ENCODE measurements at regions not wholly inside any gene's neighbourhood (a gene's known extent, or its start where the extent isn't known, plus 50 kb on each side); places are given as distances from the start of the nearest gene placed in this dataset.

GRCh38 chr20:40192081-40192480, 497.0 kb downstream of the MAFB start:
- Histone ChIP-seq H4K91ac (replicated peaks; ENCODE audit: insufficient read length, low read length) (no peak overlapping the region), H3K4me2 (ENCODE audit: insufficient read depth in 1 of 2, low read depth in 2 of 2, low read length in 2 of 2) (no peak overlapping the region), H2BK20ac (ENCODE audit: low read length) (no peak overlapping the region), H4K5ac (ENCODE audit: insufficient read length, low read depth, low read length) (no peak overlapping the region), H3K23ac (ENCODE audit: insufficient read length) (no peak overlapping the region), H3K79me2 (ENCODE audit: control insufficient read depth in 1 of 2, insufficient read depth in 2 of 2, low read length in 2 of 2) (no peaks in the 10 kb centered on the region), H3K4me1 (replicated peaks in 1 of 4; ENCODE audit: control insufficient read depth in 3 of 4, insufficient read depth in 4 of 4, low read length in 3 of 4) (no peaks in the 10 kb centered on the region), H3K79me1 (ENCODE audit: low read depth, low read length) (no peaks in the 10 kb centered on the region), H3K4me3 (ENCODE audit: extremely low read depth in 1 of 4, insufficient read depth in 2 of 4, low read depth in 3 of 4, low read length in 4 of 4) (no peak overlapping the region), H2BK120ac (replicated peaks; ENCODE audit: low read depth, low read length) (no peak overlapping the region), H2AK5ac (ENCODE audit: low read depth, low read length) (no peak overlapping the region), H3K18ac (ENCODE audit: extremely low read depth, low read length) (no peak overlapping the region), H3K9me3 (ENCODE audit: insufficient read depth in 2 of 2, low read depth in 1 of 2, low read length in 1 of 2) (no peaks in the 10 kb centered on the region), H4K8ac (ENCODE audit: extremely low read depth, insufficient read depth, low read length) (no peak overlapping the region), H3K23me2 (ENCODE audit: low read depth, low read length) (no peaks in the 10 kb centered on the region), H3K27me3 (replicated peaks in 1 of 4; ENCODE audit: control insufficient read depth in 3 of 4, extremely low read depth in 1 of 4, insufficient read depth in 3 of 4, low read length in 3 of 4) (no peaks in the 10 kb centered on the region), H2BK12ac (ENCODE audit: low read depth, low read length) (no peak overlapping the region), H3K4ac (replicated peaks; ENCODE audit: insufficient read length, low read depth, low read length) (no peak overlapping the region), H2BK15ac (ENCODE audit: low read length) (no peak overlapping the region), H3K27ac (ENCODE audit: low read depth, low read length) (no peak overlapping the region), H2AFZ (ENCODE audit: low read length) (no peak overlapping the region), H4K20me1 (replicated peaks in 1 of 2; ENCODE audit: control insufficient read depth in 1 of 2, insufficient read depth in 2 of 2, low read length in 2 of 2) (no peaks in the 10 kb centered on the region), H3K9ac (replicated peaks in 1 of 4; ENCODE audit: extremely low read depth in 1 of 4, low read depth in 3 of 4, low read length in 3 of 4) (no peak overlapping the region), H2BK5ac (ENCODE audit: low read depth, low read length) (no peak overlapping the region), H3K14ac (ENCODE audit: insufficient read length) (no peak overlapping the region), H3K36me3 (ENCODE audit: control insufficient read depth in 2 of 4, insufficient read depth in 4 of 4, low read length in 3 of 4) (no peaks in the 10 kb centered on the region), H3K56ac (replicated peaks; ENCODE audit: insufficient read length, low read depth, low read length) (no peak overlapping the region)
- DNase-seq (ENCODE audit: low read depth in 1 of 2, low spot score in 2 of 2) (no peak), FAIRE-seq (no peak)
- 90% methylated on average over 4 of the region's 4 CpGs; no CpG with 5 or more reads in 1 of the 2 experiments for WGBS, 2 experiments (ENCODE audit: extremely low coverage in 1 of 2, insufficient coverage in 1 of 2, insufficient read length in 1 of 2, insufficient replicate concordance in 2 of 2, low coverage in 1 of 2, low lambda C conversion rate in 2 of 2, missing lambda C conversion rate in 1 of 2)
- CTCF ChIA-PET (ENCODE audit: partially characterized antibody): interaction anchor here (0.5 to 1.2 kb wide), 3 partner anchors 10 to 217 kb away, joined by 3 read pairs; no protein-coding TSS in a partner anchor
- POLR2A ChIA-PET (ENCODE audit: partially characterized antibody): interaction anchor here (0.9 kb wide), 1 partner anchor 18 kb away, joined by 3 read pairs; no protein-coding TSS in a partner anchor
- TF ChIP-seq TEAD4 (IDR thresholded peaks at IDR 0.05; ENCODE audit: low read depth, low read length) (no peak), SP2 (IDR thresholded peaks at IDR 0.05; ENCODE audit: low read length) (no peak), RXRA (IDR thresholded peaks at IDR 0.05; ENCODE audit: insufficient read depth, low read depth, low read length) (no peak), RAD21 (IDR thresholded peaks at IDR 0.05 in 1 of 2, conservative IDR thresholded peaks at IDR 0.05 in 1 of 2; ENCODE audit: low read depth in 2 of 2, low read length in 2 of 2) (no peak), EP300 (IDR thresholded peaks at IDR 0.05; ENCODE audit: borderline replicate concordance in 1 of 2, low read depth in 2 of 2, low read length in 2 of 2) (no peak), GABPA (IDR thresholded peaks at IDR 0.05; ENCODE audit: borderline replicate concordance, insufficient read depth, low read length) (no peak), NANOG (IDR thresholded peaks at IDR 0.05; ENCODE audit: insufficient read depth, low read depth, low read length, poor library complexity, severe bottlenecking) (no peak), KDM1A (IDR thresholded peaks at IDR 0.05; ENCODE audit: borderline replicate concordance, low read length) (no peak)
